HCT116 (cell line): ENCODE measurements at regions not wholly inside any gene's neighbourhood (a gene's known extent, or its start where the extent isn't known, plus 50 kb on each side); places are given as distances from the start of the nearest gene placed in this dataset.

Experiments
- ATF3 ChIP-seq: IDR thresholded peaks from 2 replicates; pipeline ENCODE4 v1.6.1; 2012
- CEBPB ChIP-seq: IDR thresholded peaks from 2 replicates; pipeline ENCODE4 v1.6.1; 2012; ENCODE audit warnings: low read depth
- CTCF ChIP-seq, 3 experiments: fragments of 200-600 bp in 1 of 3; sonication (generic) in 1 of 3; IDR thresholded peaks in 2 of 3; conservative IDR thresholded peaks in 1 of 3; 2 replicates each; pipeline ENCODE4 v1.5.1; 2012 to 2017; ENCODE audit warnings: low read depth in 2 of 3, low read length in 2 of 3, antibody characterized with exemption in 1 of 3, borderline replicate concordance in 1 of 3, control low read depth in 1 of 3, mild to moderate bottlenecking in 1 of 3, mixed read lengths in 1 of 3, mixed run types in 1 of 3, moderate library complexity in 1 of 3; ENCODE audit not compliant: insufficient read depth in 1 of 3
- EZH2 ChIP-seq: fragments of 200-600 bp; sonication (generic); IDR thresholded peaks from 2 replicates; pipeline ENCODE4 v1.6.1; 2017; ENCODE audit warnings: antibody characterized with exemption, mixed run types
- POLR2A ChIP-seq: IDR thresholded peaks from 2 replicates; pipeline ENCODE4 v1.7.0; 2011; ENCODE audit warnings: borderline replicate concordance; ENCODE audit not compliant: insufficient read depth, insufficient read length; ENCODE audit errors: extremely low read depth
- POLR2AphosphoS5 ChIP-seq: IDR thresholded peaks from 2 replicates; pipeline ENCODE4 v1.6.1; 2011; ENCODE audit warnings: mild to moderate bottlenecking, low read depth, low read length, moderate library complexity
- RAD21 ChIP-seq: IDR thresholded peaks from 2 replicates; pipeline ENCODE4 v1.6.1; 2012; ENCODE audit warnings: low read depth, mild to moderate bottlenecking
- REST ChIP-seq: IDR thresholded peaks from 2 replicates; pipeline ENCODE4 v1.6.1; 2012; ENCODE audit warnings: low read depth
- SP1 ChIP-seq: IDR thresholded peaks from 2 replicates; pipeline ENCODE4 v1.6.1; 2012; ENCODE audit warnings: low read depth
- SRF ChIP-seq: IDR thresholded peaks from 2 replicates; pipeline ENCODE4 v1.6.1; 2012; ENCODE audit warnings: low read depth
- ZBTB33 ChIP-seq: IDR thresholded peaks from 2 replicates; pipeline ENCODE4 v1.6.1; 2011; ENCODE audit warnings: mild to moderate bottlenecking, low read length, moderate library complexity; ENCODE audit not compliant: insufficient replicate concordance; ENCODE audit errors: extremely low read depth
- ZFX ChIP-seq: fragments of 450-650 bp; IDR thresholded peaks from 2 replicates; pipeline ENCODE4 v1.6.1; 2017

GRCh38 chr18:64270121-64270520 lies 121.2 kb upstream of the LINC00305 start:
- TF ChIP-seq REST, result no peak
- TF ChIP-seq POLR2A, result no peak
- TF ChIP-seq EZH2, result no peak
- no peak for TF ChIP-seq ZFX
- no peak for TF ChIP-seq CTCF (IDR thresholded peaks at IDR 0.05 in 2 of 3, conservative IDR thresholded peaks at IDR 0.05 in 1 of 3; ENCODE audit: borderline replicate concordance in 1 of 3, insufficient read depth in 1 of 3, low read depth in 2 of 3, low read length in 2 of 3)
- no peak for TF ChIP-seq POLR2AphosphoS5
- no peak for TF ChIP-seq ZBTB33
- no peak for TF ChIP-seq SP1
- no peak for TF ChIP-seq CEBPB
- TF ChIP-seq ATF3, result no peak
- TF ChIP-seq SRF, result no peak
- no peak for TF ChIP-seq RAD21
